ENCODE measurements at regions not wholly inside any gene's neighbourhood (a gene's known extent, or its start where the extent isn't known, plus 50 kb on each side); places are given as distances from the start of the nearest gene placed in this dataset.

GRCh38 chr4:63898961-63899360, 510.3 kb downstream of the TECRL start:
- Mint-ChIP-seq H3K9me3 (peaks cover 3% of the 10 kb centered on the region), H3K4me1 (peaks cover 6% of the 10 kb centered on the region), H3K27ac (no peak overlapping the region), H3K4me3 (no peak overlapping the region), H3K36me3 (ENCODE audit: low read depth) (no peaks in the 10 kb centered on the region), H3K27me3 (ENCODE audit: insufficient read depth) (no peaks in the 10 kb centered on the region)
- H3K4me1 ChIP-seq (ENCODE audit: control insufficient read depth, insufficient read depth, low read length): no peaks in the 10 kb centered on the region
- H3K9me3 ChIP-seq (ENCODE audit: control insufficient read depth, low read length): no peaks in the 10 kb centered on the region
- no peaks in the 10 kb centered on the region for H3K36me3 ChIP-seq (ENCODE audit: control insufficient read depth, insufficient read depth, low read length)
- no peak overlapping the region for H3K9ac ChIP-seq (ENCODE audit: extremely low read depth, low read length, poor library complexity, severe bottlenecking)
- H3K27ac ChIP-seq (ENCODE audit: low read depth, low read length): no peak overlapping the region
- no peak for DNase-seq
- TF ChIP-seq, protein P1, sequence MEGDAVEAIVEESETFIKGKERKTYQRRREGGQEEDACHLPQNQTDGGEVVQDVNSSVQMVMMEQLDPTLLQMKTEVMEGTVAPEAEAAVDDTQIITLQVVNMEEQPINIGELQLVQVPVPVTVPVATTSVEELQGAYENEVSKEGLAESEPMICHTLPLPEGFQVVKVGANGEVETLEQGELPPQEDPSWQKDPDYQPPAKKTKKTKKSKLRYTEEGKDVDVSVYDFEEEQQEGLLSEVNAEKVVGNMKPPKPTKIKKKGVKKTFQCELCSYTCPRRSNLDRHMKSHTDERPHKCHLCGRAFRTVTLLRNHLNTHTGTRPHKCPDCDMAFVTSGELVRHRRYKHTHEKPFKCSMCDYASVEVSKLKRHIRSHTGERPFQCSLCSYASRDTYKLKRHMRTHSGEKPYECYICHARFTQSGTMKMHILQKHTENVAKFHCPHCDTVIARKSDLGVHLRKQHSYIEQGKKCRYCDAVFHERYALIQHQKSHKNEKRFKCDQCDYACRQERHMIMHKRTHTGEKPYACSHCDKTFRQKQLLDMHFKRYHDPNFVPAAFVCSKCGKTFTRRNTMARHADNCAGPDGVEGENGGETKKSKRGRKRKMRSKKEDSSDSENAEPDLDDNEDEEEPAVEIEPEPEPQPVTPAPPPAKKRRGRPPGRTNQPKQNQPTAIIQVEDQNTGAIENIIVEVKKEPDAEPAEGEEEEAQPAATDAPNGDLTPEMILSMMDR (conservative IDR thresholded peaks at IDR 0.05): no peak
- no peaks in the 10 kb centered on the region for H3K27me3 ChIP-seq (ENCODE audit: control insufficient read depth, insufficient read depth, low read length, poor library complexity, severe bottlenecking)
- no peak overlapping the region for H3K4me3 ChIP-seq (ENCODE audit: low read length)

DNA sequence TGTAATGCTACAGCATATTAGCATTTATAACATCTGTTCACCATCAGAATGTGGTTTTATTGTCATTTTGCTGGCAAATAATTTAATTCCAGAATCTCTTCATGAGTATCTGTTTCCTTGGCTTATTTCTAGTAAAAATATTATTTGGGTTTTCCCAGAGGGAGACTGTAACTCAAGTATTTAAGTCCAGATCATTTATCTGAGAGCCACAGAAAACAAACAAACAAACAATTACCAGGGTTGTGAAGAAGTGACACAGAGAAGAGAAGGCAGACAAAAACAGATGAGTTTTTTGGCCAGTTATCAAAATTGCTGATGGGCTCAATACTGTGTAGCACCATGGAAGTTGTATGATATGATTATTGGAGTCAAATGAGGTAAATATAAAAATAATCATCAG, 515.1 kb downstream of the TECRL start:
- Mint-ChIP-seq H3K36me3 (ENCODE audit: low read depth) (no peaks in the 10 kb centered on the region), H3K27me3 (ENCODE audit: insufficient read depth) (no peaks in the 10 kb centered on the region), H3K9me3 (peaks cover 3% of the 10 kb centered on the region), H3K4me1 (peaks cover 11% of the 10 kb centered on the region), H3K4me3 (no peak overlapping the region), H3K27ac (no peak overlapping the region)
- H3K9ac ChIP-seq (ENCODE audit: extremely low read depth, low read length, poor library complexity, severe bottlenecking): no peak overlapping the region
- no peaks in the 10 kb centered on the region for H3K9me3 ChIP-seq (ENCODE audit: control insufficient read depth, low read length)
- no peak for DNase-seq
- TF ChIP-seq, protein P1 (conservative IDR thresholded peaks at IDR 0.05): no peak
- no peak overlapping the region for H3K27ac ChIP-seq (ENCODE audit: low read depth, low read length)
- no peaks in the 10 kb centered on the region for H3K4me1 ChIP-seq (ENCODE audit: control insufficient read depth, insufficient read depth, low read length)
- no peaks in the 10 kb centered on the region for H3K36me3 ChIP-seq (ENCODE audit: control insufficient read depth, insufficient read depth, low read length)
- H3K27me3 ChIP-seq (ENCODE audit: control insufficient read depth, insufficient read depth, low read length, poor library complexity, severe bottlenecking): no peaks in the 10 kb centered on the region
- H3K4me3 ChIP-seq (ENCODE audit: low read length): no peak overlapping the region

DNA sequence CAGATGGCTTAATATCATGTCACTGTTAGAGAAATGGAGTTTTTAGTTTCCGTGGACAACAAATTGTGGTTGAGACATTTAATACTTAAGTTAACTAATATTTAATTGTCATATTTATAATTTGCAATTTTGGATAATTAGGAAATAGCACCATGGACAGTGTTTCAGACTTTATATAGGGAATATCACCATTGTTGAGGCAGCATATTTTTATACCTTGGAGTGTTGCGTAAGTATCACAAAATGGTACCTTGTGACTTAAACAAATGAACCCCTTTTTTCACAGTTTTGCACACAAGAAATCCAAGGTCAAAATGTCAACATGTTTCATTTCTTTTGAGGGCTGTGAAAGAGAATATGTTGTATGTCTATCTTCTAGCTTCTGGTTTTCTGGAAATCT, 539.9 kb downstream of the TECRL start:
- no peak overlapping the region for H3K4me3 Mint-ChIP-seq
- WGBS, 2 experiments (ENCODE audit: insufficient coverage in 1 of 2, insufficient read length in 1 of 2): 69% methylated on average over 2 of the region's 2 CpGs; no CpG with 5 or more reads in 1 of the 2 experiments
- Histone ChIP-seq H3K4me3 (ENCODE audit: low read length) (no peak overlapping the region), H3K9me3 (ENCODE audit: control insufficient read depth, low read length) (no peaks in the 10 kb centered on the region), H3K36me3 (ENCODE audit: control insufficient read depth, insufficient read depth, low read length) (no peaks in the 10 kb centered on the region), H3K4me1 (ENCODE audit: control insufficient read depth, insufficient read depth, low read length) (no peaks in the 10 kb centered on the region), H3K27ac (ENCODE audit: low read depth, low read length) (no peak overlapping the region), H3K9ac (ENCODE audit: extremely low read depth, low read length, poor library complexity, severe bottlenecking) (no peak overlapping the region), H3K27me3 (ENCODE audit: control insufficient read depth, insufficient read depth, low read length, poor library complexity, severe bottlenecking) (no peaks in the 10 kb centered on the region)
- DNase-seq: no peak
- H3K27me3 Mint-ChIP-seq (ENCODE audit: insufficient read depth): no peaks in the 10 kb centered on the region
- TF ChIP-seq, protein P1 (conservative IDR thresholded peaks at IDR 0.05): no peak
- H3K9me3 Mint-ChIP-seq: no peaks in the 10 kb centered on the region
- H3K4me1 Mint-ChIP-seq: peaks cover 2% of the 10 kb centered on the region
- H3K27ac Mint-ChIP-seq: no peak overlapping the region
- H3K36me3 Mint-ChIP-seq (ENCODE audit: low read depth): no peaks in the 10 kb centered on the region
